Transverse colon (tissue), 3 donors: ENCODE measurements at regions not wholly inside any gene's neighbourhood (a gene's known extent, or its start where the extent isn't known, plus 50 kb on each side); places are given as distances from the start of the nearest gene placed in this dataset.

Source experiments
- POLR2A ChIP-seq: fragments of 450-650 bp; IDR thresholded peaks from one replicate; pipeline ENCODE4 v1.6.1; 2016; ENCODE audit warnings: antibody characterized with exemption, mild to moderate bottlenecking, moderate library complexity
- TF ChIP-seq, protein P1 (sequence below), 5 experiments: fragments of 200-600 bp in 3 of 5; fragments of 450-650 bp in 2 of 5; sonication (generic) in 3 of 5; IDR thresholded peaks; 1 replicate in 2 of 5; 2 replicates in 3 of 5; pipeline ENCODE4 v1.5.1; 2016 to 2017; ENCODE audit warnings: antibody characterized with exemption in 5 of 5, inconsistent platforms in 3 of 5, mild to moderate bottlenecking in 2 of 5, moderate library complexity in 1 of 5

DNA sequence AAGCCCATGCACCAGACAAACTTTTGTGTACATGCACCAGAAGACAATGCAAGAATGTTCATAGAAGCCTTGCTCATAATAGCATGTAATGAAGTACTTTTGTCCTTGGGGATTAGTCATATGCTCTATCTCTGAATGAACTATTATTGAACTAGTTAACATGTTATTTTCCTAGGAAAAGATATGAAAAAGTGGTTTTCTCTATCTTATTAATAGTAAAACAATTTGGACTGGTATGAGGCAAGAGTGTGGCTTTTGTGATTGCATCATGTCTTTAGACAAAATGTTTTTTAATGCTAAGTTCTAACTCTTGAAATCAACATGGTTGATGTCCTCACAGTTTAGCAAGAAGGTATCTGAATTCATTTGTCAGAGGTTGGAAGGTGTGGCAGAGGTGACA is 55.7 kb upstream of the SPDL1 start:
- TF ChIP-seq, protein P1, sequence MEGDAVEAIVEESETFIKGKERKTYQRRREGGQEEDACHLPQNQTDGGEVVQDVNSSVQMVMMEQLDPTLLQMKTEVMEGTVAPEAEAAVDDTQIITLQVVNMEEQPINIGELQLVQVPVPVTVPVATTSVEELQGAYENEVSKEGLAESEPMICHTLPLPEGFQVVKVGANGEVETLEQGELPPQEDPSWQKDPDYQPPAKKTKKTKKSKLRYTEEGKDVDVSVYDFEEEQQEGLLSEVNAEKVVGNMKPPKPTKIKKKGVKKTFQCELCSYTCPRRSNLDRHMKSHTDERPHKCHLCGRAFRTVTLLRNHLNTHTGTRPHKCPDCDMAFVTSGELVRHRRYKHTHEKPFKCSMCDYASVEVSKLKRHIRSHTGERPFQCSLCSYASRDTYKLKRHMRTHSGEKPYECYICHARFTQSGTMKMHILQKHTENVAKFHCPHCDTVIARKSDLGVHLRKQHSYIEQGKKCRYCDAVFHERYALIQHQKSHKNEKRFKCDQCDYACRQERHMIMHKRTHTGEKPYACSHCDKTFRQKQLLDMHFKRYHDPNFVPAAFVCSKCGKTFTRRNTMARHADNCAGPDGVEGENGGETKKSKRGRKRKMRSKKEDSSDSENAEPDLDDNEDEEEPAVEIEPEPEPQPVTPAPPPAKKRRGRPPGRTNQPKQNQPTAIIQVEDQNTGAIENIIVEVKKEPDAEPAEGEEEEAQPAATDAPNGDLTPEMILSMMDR (IDR thresholded peaks at IDR 0.05) = no peak
- TF ChIP-seq POLR2A = no peak
